HUES6 (cell line): ENCODE measurements at regions not wholly inside any gene's neighbourhood (a gene's known extent, or its start where the extent isn't known, plus 50 kb on each side); places are given as distances from the start of the nearest gene placed in this dataset.

Experiments used
- H3K27ac ChIP-seq: 2 replicates; pipeline ENCODE4 v1.7.0; 2013; ENCODE audit warnings: low read depth, mild to moderate bottlenecking, low read length, inconsistent platforms
- H3K27me3 ChIP-seq: 2 replicates; pipeline ENCODE4 v1.6.1; 2013; ENCODE audit warnings: low read length; ENCODE audit not compliant: control insufficient read depth, insufficient read depth
- H3K36me3 ChIP-seq: 2 replicates; pipeline ENCODE4 v1.6.1; 2013; ENCODE audit warnings: low read length; ENCODE audit not compliant: control insufficient read depth, insufficient read depth
- H3K4me1 ChIP-seq: 2 replicates; pipeline ENCODE4 v1.6.1; 2013; ENCODE audit warnings: low read length; ENCODE audit not compliant: control insufficient read depth, insufficient read depth
- H3K4me3 ChIP-seq: 2 replicates; pipeline ENCODE4 v1.5.1; 2013; ENCODE audit warnings: low read depth, low read length
- H3K9ac ChIP-seq: one replicate; pipeline ENCODE4 v1.6.1; 2013; ENCODE audit warnings: mild to moderate bottlenecking, low read length
- H3K9me3 ChIP-seq: 2 replicates; pipeline ENCODE4 v1.6.1; 2013; ENCODE audit warnings: low read depth, low read length; ENCODE audit not compliant: control insufficient read depth, insufficient read depth

DNA sequence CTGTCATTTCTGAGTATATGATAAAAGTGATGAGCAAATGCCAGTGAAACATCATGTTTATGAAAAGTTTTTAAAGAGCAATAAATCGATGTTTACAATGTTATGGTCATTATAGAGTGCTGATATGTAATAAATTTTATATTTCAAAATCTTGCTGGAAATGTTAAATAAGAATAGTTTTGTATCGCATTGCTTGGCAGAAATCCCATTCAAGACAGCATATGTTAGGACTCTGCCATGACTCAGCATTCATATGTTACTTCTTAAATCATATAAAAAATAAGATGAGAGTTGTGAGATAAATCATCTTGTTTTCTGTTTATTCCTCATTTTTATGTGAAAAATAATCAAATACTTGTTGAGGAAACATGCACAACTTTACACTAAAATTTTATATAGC, 949.9 kb upstream of the NRXN1 start:
- H3K27ac ChIP-seq: no peak overlapping the region
- H3K27me3 ChIP-seq: no peaks in the 10 kb centered on the region
- H3K36me3 ChIP-seq: no peaks in the 10 kb centered on the region
- H3K4me1 ChIP-seq: no peaks in the 10 kb centered on the region
- H3K9ac ChIP-seq: no peak overlapping the region
- H3K4me3 ChIP-seq: no peak overlapping the region
- H3K9me3 ChIP-seq: no peaks in the 10 kb centered on the region

DNA sequence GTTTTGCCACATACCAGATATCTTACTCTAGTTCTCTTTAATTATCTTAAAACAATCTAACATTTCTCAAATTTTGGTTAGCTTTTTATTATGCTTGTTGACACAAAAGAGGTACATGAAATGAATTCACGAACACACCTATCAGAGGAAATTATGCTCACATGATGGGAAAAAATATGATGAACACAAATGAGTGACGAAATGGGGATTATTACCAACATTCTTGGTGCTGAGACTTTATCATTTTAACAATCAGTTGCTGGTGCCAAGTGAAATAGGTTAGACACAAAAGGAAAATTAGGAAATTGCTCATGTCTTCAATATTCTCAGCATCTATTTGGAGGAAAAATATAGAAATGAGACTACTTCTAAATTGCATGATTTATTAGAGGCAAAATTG, 944.7 kb upstream of the NRXN1 start:
- no peak overlapping the region for H3K27ac ChIP-seq
- H3K4me3 ChIP-seq: no peak overlapping the region
- no peak overlapping the region for H3K9ac ChIP-seq
- H3K36me3 ChIP-seq: no peaks in the 10 kb centered on the region
- no peaks in the 10 kb centered on the region for H3K27me3 ChIP-seq
- no peaks in the 10 kb centered on the region for H3K4me1 ChIP-seq
- no peaks in the 10 kb centered on the region for H3K9me3 ChIP-seq

DNA sequence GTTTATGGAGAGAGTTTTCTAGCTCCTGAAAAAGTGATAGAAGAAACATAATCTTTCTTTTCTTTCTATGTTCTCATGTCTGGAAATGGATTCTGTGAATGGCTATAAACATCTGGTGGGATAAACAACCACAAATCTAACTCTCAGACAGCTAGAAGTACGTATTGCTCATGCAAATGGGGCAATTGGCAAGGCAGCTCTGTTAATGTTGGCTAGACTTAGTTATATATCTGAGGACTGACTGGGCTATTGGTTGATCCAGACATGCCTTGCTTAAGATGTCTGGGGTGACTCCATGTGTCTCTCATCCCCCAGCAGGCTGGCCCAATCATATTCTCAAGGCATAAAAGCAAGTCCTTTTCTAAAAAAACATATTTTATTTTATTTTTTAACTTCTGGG, 939.2 kb upstream of the NRXN1 start:
- no peak overlapping the region for H3K4me3 ChIP-seq
- no peak overlapping the region for H3K27ac ChIP-seq
- no peaks in the 10 kb centered on the region for H3K27me3 ChIP-seq
- no peaks in the 10 kb centered on the region for H3K36me3 ChIP-seq
- no peak overlapping the region for H3K9ac ChIP-seq
- H3K4me1 ChIP-seq: no peaks in the 10 kb centered on the region
- H3K9me3 ChIP-seq: no peaks in the 10 kb centered on the region

DNA sequence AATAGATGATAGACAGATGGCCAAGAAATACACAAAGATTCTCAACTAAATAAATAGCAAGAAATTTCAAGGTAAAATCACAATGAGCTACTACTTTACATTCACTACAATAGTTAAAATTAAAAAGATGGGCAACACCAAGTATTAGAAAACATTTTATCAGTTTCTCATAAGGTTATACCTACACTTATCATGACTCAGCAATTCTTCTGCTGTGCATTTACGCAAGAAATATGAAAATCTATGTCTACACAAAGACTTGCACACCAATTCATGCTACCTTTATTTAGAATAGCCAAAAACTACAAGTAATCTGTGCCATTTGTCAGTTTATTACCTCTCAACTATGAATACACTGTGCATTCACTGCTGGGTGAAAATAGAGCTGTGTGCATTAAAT, 937.4 kb upstream of the NRXN1 start:
- Histone ChIP-seq H3K9ac (no peak overlapping the region), H3K27ac (no peak overlapping the region), H3K27me3 (no peaks in the 10 kb centered on the region), H3K4me3 (no peak overlapping the region), H3K4me1 (no peaks in the 10 kb centered on the region), H3K36me3 (no peaks in the 10 kb centered on the region), H3K9me3 (no peaks in the 10 kb centered on the region)

DNA sequence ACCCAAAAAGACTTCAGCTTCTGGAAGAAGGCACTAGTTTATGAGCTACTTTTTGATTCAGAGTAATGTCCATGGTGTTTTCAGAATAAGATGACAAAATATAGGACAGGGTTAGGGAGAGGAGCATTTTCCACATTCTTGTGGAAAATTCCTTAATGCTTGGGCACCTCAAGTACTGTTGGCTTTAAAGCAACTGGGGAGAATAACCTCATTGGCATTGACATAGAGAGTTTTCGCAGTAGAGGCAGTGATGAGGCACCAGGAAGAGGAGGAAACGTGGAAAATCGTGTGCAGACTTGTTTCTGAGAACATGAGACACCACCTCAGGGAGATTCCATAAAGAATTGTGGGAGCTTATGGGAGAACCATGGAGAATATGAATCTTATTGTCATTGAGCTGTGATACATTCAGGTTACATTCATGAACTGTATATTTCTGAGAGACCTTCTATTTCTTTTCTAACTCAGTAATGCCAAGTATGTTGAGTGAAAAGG, 929.0 kb upstream of the NRXN1 start:
- Histone ChIP-seq H3K27ac (no peak overlapping the region), H3K27me3 (no peaks in the 10 kb centered on the region), H3K4me1 (no peaks in the 10 kb centered on the region), H3K9me3 (no peaks in the 10 kb centered on the region), H3K36me3 (no peaks in the 10 kb centered on the region), H3K9ac (no peak overlapping the region), H3K4me3 (no peak overlapping the region)

DNA sequence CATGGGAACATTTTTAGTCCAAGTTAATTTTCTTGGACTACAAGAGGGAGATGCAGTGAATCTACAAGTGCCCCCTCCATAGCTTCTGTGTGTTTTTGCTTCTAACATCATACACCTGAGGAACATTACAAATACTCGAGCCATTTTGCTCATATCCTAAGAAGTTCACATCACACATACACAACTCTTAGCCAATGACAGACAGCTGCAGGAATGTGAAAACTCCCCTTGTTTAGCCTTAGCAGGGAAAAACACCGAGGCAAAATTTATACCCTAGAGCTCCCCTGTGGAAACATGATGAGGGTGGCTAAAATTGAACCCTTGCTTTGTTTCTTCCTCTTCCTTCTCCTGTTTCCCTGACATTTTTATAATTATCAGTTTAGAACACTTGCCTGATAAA, 928.3 kb upstream of the NRXN1 start:
- H3K4me3 ChIP-seq: no peak overlapping the region
- no peak overlapping the region for H3K9ac ChIP-seq
- H3K9me3 ChIP-seq: no peaks in the 10 kb centered on the region
- no peaks in the 10 kb centered on the region for H3K4me1 ChIP-seq
- H3K36me3 ChIP-seq: no peaks in the 10 kb centered on the region
- no peak overlapping the region for H3K27ac ChIP-seq
- no peaks in the 10 kb centered on the region for H3K27me3 ChIP-seq

DNA sequence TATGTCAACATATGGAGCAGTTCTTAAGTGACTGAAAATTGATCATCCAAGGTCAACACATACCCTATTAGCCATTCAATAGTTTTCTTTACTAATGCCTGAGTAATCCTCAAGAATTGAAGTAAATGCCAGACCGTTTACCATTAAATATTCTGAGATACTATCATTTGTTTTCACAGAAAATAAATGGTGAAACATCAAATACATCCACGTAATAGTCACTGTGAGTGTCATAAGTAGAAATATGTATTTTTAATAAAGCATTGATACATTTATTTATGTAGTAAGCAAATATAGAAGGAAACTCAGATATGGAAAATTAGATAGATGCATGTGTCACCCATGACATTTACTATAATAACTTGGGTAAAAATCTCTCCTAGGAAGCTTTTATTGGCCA, 927.8 kb upstream of the NRXN1 start:
- Histone ChIP-seq H3K36me3 (no peaks in the 10 kb centered on the region), H3K27ac (no peak overlapping the region), H3K4me1 (no peaks in the 10 kb centered on the region), H3K4me3 (no peak overlapping the region), H3K9ac (no peak overlapping the region), H3K9me3 (no peaks in the 10 kb centered on the region), H3K27me3 (no peaks in the 10 kb centered on the region)

DNA sequence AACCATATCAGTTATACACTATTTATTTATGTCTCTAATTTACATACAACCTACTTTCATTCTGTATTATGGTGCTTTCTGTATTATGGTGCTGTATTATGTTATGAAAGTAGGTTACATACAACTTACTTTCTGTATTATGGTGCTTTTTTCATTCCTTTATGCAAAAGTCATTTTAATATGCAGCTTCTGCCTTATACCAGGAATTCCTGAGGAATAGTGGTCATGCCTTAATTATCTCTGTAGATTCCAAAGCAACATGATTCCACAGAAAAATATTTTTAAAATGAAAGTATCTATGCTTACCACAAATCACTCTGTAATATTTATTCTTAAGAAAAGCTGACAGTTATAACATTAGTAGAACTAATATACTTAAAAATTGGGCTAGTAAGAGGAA, 922.0 kb upstream of the NRXN1 start:
- Histone ChIP-seq H3K9me3 (peaks cover 26% of the 10 kb centered on the region), H3K4me1 (no peaks in the 10 kb centered on the region), H3K27ac (no peak overlapping the region), H3K4me3 (no peak overlapping the region), H3K36me3 (no peaks in the 10 kb centered on the region), H3K9ac (no peak overlapping the region), H3K27me3 (no peaks in the 10 kb centered on the region)

DNA sequence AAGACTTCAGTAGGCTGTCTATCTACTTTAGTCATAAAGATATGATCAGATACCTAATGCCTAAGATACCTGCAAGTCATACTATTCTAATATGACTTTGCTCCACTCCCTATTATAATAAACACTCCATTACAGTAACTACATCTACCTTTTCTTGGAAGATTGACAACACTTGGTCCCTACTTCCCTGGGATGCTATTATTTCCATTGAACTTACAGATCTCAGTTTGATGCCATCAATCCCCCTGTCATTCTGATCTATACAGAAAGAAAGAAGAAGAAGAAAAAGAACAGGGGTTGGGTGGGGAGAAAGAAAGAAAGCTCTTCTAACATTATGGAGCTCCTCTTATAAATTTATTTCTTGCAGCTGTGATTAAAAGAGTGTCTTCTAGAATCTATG, 889.1 kb upstream of the NRXN1 start:
- no peak overlapping the region for H3K4me3 ChIP-seq
- no peak overlapping the region for H3K9ac ChIP-seq
- peaks cover 12% of the 10 kb centered on the region for H3K9me3 ChIP-seq
- H3K36me3 ChIP-seq: no peaks in the 10 kb centered on the region
- H3K4me1 ChIP-seq: no peaks in the 10 kb centered on the region
- H3K27ac ChIP-seq: no peak overlapping the region
- H3K27me3 ChIP-seq: no peaks in the 10 kb centered on the region

DNA sequence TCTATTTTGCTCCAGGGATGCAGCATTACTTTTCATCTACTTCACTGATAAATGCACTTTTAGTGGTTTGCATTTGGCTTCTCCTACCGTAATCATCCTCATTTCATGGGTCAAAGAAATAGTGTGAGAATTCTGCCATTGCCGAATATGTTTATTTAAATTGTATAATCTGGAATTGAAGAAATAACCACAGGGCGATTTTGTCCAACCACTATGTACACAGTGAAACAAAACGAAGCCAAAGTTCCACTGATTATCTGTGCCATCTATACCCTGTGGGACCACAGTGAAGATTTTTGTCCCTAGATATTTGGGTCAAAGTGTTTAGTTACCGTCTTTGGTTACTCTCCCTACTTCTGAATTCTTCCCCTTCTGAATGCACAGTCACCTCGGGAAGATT, 888.6 kb upstream of the NRXN1 start:
- Histone ChIP-seq H3K4me3 (no peak overlapping the region), H3K36me3 (no peaks in the 10 kb centered on the region), H3K9ac (no peak overlapping the region), H3K9me3 (peaks cover 12% of the 10 kb centered on the region), H3K27ac (no peak overlapping the region), H3K4me1 (no peaks in the 10 kb centered on the region), H3K27me3 (no peaks in the 10 kb centered on the region)

DNA sequence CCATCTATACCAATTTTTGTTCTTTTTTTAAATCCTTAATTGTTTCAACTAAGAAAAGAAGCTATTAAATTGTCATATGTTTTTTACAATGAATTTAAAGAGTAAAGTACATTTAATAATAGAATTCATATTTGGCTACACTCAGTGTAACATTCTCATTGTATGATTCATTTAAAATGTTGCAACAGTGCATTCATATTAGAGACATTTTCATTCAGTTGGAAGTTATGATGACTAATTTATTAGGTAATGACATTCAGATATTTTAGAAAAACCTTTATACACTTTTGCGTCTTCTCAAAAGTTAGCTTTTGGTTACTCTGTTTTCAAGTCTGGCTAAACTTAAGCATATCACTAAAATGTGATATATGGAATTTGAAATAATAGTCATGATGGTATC, 887.5 kb upstream of the NRXN1 start:
- H3K9ac ChIP-seq: no peak overlapping the region

DNA sequence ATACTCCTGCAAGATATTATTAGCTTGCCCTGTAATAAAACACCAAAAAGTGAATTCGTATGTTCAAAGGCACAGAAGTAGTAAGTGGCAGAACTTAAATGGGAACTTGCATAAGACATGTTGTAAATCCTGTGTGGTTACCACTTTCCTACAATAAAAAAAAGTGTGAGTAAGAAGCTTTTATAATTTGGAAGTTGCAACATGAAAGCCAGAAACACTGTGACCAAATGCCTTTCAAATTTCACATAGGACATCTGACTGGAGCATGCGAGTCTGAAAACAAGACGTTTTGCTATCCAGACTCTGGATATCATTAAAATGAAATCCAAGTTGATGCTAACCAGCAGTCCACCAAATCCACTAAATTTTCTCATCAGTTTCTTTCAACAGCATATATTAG, 886.2 kb upstream of the NRXN1 start:
- H3K36me3 ChIP-seq: no peaks in the 10 kb centered on the region
- no peak overlapping the region for H3K9ac ChIP-seq
- H3K27ac ChIP-seq: no peak overlapping the region
- no peaks in the 10 kb centered on the region for H3K4me1 ChIP-seq
- H3K9me3 ChIP-seq: 0 out of 2 replicates have a peak, but pooled peaks cover 5% of the 10 kb centered on the region
- H3K4me3 ChIP-seq: no peak overlapping the region
- no peaks in the 10 kb centered on the region for H3K27me3 ChIP-seq

More for the DNA sequence above, 887.5 kb upstream of the NRXN1 start:
- Histone ChIP-seq H3K4me1 (no peaks in the 10 kb centered on the region), H3K9me3 (peaks cover 11% of the 10 kb centered on the region), H3K27me3 (no peaks in the 10 kb centered on the region), H3K36me3 (no peaks in the 10 kb centered on the region), H3K4me3 (no peak overlapping the region), H3K27ac (no peak overlapping the region)
